HFFc6 (cell line): ENCODE measurements at regions not wholly inside any gene's neighbourhood (a gene's known extent, or its start where the extent isn't known, plus 50 kb on each side); places are given as distances from the start of the nearest gene placed in this dataset.

Source experiments
- DNase-seq: peaks from one replicate; pipeline ENCODE4 v3.0.0-alpha.2; 2018
- H3K27ac Mint-ChIP-seq: 2 replicates; pipeline ENCODE4 v1.8.0; 2020; ENCODE audit warnings: mild to moderate bottlenecking, mixed read lengths
- H3K27me3 Mint-ChIP-seq: 2 replicates; pipeline ENCODE4 v1.8.0; 2021; ENCODE audit warnings: mild to moderate bottlenecking, moderate library complexity, mixed read lengths; ENCODE audit not compliant: insufficient read depth
- H3K36me3 Mint-ChIP-seq: 2 replicates; pipeline ENCODE4 v1.8.0; 2021; ENCODE audit warnings: low read depth, mixed read lengths
- H3K4me1 Mint-ChIP-seq: 2 replicates; pipeline ENCODE4 v1.8.0; 2020; ENCODE audit warnings: low read depth, mixed read lengths
- H3K4me3 Mint-ChIP-seq: 2 replicates; pipeline ENCODE4 v1.8.0; 2020; ENCODE audit warnings: mild to moderate bottlenecking, moderate library complexity, mixed read lengths
- H3K9me3 Mint-ChIP-seq: 2 replicates; pipeline ENCODE4 v1.8.0; 2020; ENCODE audit warnings: mild to moderate bottlenecking, mixed read lengths
- TF ChIP-seq, protein P1 (sequence below): fragments of 200-600 bp; sonication (generic); IDR thresholded peaks from 2 replicates; pipeline ENCODE4 v1.5.0; 2021; ENCODE audit warnings: antibody characterized with exemption, mild to moderate bottlenecking

DNA sequence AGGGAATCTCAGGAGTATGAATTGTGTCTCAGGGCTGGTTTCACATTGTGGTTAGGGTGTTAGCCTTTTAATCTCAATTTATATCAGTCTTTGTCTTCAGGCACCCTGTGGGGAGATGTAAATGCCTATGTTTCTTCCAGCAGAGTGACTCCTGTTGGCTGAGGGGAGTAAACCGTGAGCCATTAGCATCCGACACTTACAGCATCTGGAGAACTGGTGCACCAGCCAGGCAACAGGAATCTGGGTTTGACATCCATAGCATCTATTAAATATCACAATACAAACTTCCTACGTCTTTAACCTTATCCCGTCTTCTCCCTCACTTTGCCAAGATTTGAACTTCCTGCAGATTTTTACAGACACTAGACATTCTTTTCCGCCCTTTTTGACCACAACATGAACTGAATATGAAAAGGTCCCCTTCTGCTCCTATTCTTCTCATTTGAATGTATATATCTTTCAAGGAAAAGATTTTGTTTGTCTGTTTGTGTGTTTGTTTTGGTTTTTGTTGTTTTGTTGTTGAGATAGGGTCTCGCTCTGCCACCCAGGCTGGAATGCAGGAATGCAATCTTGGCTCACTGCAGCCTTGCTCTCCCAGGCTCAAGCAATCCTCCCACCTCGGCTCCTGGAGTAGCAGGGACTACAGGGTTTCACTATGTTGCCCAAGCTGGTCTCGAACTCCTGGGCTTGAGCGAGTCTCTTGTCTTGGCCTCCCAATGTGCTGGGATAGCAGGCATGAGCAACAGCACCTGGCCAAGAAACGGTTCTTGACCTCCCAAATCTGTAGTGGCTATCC is 626.2 kb downstream of the TLR4 start:
- no peak for DNase-seq
- H3K4me3 Mint-ChIP-seq, result no peak overlapping the region
- TF ChIP-seq, protein P1, sequence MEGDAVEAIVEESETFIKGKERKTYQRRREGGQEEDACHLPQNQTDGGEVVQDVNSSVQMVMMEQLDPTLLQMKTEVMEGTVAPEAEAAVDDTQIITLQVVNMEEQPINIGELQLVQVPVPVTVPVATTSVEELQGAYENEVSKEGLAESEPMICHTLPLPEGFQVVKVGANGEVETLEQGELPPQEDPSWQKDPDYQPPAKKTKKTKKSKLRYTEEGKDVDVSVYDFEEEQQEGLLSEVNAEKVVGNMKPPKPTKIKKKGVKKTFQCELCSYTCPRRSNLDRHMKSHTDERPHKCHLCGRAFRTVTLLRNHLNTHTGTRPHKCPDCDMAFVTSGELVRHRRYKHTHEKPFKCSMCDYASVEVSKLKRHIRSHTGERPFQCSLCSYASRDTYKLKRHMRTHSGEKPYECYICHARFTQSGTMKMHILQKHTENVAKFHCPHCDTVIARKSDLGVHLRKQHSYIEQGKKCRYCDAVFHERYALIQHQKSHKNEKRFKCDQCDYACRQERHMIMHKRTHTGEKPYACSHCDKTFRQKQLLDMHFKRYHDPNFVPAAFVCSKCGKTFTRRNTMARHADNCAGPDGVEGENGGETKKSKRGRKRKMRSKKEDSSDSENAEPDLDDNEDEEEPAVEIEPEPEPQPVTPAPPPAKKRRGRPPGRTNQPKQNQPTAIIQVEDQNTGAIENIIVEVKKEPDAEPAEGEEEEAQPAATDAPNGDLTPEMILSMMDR, result no peak
- H3K36me3 Mint-ChIP-seq, result no peaks in the 10 kb centered on the region; the same call in 1 of the 2 replicates
- H3K27ac Mint-ChIP-seq, result no peak overlapping the region
- H3K27me3 Mint-ChIP-seq, result no peaks in the 10 kb centered on the region; the same call in 1 of the 2 replicates
- peaks cover 24% of the 10 kb centered on the region for H3K9me3 Mint-ChIP-seq
- no peaks in the 10 kb centered on the region for H3K4me1 Mint-ChIP-seq

GRCh38 chr9:118331622-118332045 is 627.4 kb downstream of the TLR4 start:
- Mint-ChIP-seq H3K9me3 (peaks cover 17% of the 10 kb centered on the region), H3K27me3 (no peaks in the 10 kb centered on the region; the same call in 1 of the 2 replicates), H3K4me1 (no peaks in the 10 kb centered on the region), H3K27ac (no peak overlapping the region), H3K36me3 (no peaks in the 10 kb centered on the region), H3K4me3 (no peak overlapping the region)
- peak; percentile 30 for DNase-seq
- TF ChIP-seq, protein P1, result no peak

DNA sequence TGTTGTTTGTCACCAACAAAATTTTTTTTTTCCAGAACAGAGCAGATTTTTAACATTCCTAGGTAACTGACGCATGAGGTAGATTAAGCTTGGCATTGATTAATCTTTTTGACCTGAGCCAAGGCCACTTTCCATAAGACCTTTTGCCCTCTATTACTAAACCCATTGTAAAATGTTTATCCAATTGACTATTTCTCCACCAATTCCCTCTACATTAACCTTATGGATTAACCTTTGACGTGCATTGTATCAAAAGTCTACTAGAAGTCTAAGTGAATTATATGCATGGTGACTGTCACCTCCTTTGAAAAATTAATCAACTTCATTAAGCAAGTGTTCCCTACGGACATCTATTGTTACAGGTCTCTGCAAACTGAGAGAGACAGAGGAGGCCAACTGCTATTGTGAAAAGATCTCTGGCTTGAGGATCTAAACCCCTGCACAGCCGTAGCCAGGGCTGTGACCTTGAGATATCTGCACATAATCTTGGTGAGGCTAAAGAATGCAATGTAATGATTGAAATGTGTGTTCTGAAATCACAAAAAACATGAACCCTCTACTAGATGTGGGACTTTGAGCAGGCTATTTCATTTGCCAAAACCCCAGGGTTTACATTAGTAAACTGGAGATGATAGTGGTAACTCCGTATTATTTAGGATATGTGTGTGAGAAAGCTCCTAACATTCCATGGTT is 632.2 kb downstream of the TLR4 start:
- peaks cover 19% of the 10 kb centered on the region for H3K9me3 Mint-ChIP-seq
- H3K36me3 Mint-ChIP-seq, result no peaks in the 10 kb centered on the region
- H3K4me1 Mint-ChIP-seq, result no peaks in the 10 kb centered on the region
- no peak for DNase-seq
- no peak overlapping the region for H3K27ac Mint-ChIP-seq
- no peak overlapping the region for H3K4me3 Mint-ChIP-seq
- TF ChIP-seq, protein P1, result no peak
- H3K27me3 Mint-ChIP-seq, result no peaks in the 10 kb centered on the region; the same call in 1 of the 2 replicates

GRCh38 chr9:118336943-118337330 is 632.7 kb downstream of the TLR4 start:
- H3K4me1 Mint-ChIP-seq, result no peaks in the 10 kb centered on the region
- H3K9me3 Mint-ChIP-seq, result peaks cover 17% of the 10 kb centered on the region
- no peaks in the 10 kb centered on the region for H3K36me3 Mint-ChIP-seq
- no peak overlapping the region for H3K4me3 Mint-ChIP-seq
- TF ChIP-seq, protein P1, result no peak
- no peak overlapping the region for H3K27ac Mint-ChIP-seq
- no peaks in the 10 kb centered on the region for H3K27me3 Mint-ChIP-seq
- no peak for DNase-seq

- H3K27ac Mint-ChIP-seq, result no peak overlapping the region
- H3K4me3 Mint-ChIP-seq, result no peak overlapping the region
- TF ChIP-seq, protein P1, result no peak
- no peaks in the 10 kb centered on the region for H3K36me3 Mint-ChIP-seq
- peaks cover 25% of the 10 kb centered on the region for H3K9me3 Mint-ChIP-seq
- DNase-seq, result no peak
- H3K27me3 Mint-ChIP-seq, result peaks cover 2% of the 10 kb centered on the region
- H3K4me1 Mint-ChIP-seq, result no peaks in the 10 kb centered on the region
Observed at GRCh38 chr9:118360036-118360435, 655.8 kb downstream of the TLR4 start.
